ENCODE measurements at regions not wholly inside any gene's neighbourhood (a gene's known extent, or its start where the extent isn't known, plus 50 kb on each side); places are given as distances from the start of the nearest gene placed in this dataset.

GRCh38 chr1:184875218-184875617 is 99.1 kb downstream of the NIBAN1 start:
- TF ChIP-seq RARG (CRISPR knock-in tag; IDR thresholded peaks at IDR 0.05; ENCODE audit: low read depth) (no peak), CTCF (CRISPR knock-in tag; IDR thresholded peaks at IDR 0.05) (no peak), BRCA1 (CRISPR knock-in tag; IDR thresholded peaks at IDR 0.05) (no peak), YY1 (IDR thresholded peaks at IDR 0.05; ENCODE audit: insufficient read depth, insufficient replicate concordance, low read depth, low read length) (no peak), EZH2 (conservative IDR thresholded peaks at IDR 0.05; ENCODE audit: low read depth, low read length) (no peak), ZFX (CRISPR knock-in tag; IDR thresholded peaks at IDR 0.05; ENCODE audit: low read depth) (no peak), ZBTB34 (CRISPR knock-in tag; IDR thresholded peaks at IDR 0.05) (no peak)
